HEK293 (cell line): ENCODE measurements at regions not wholly inside any gene's neighbourhood (a gene's known extent, or its start where the extent isn't known, plus 50 kb on each side); places are given as distances from the start of the nearest gene placed in this dataset.

Experiments
- CTCF ChIA-PET: fragments of 350-600 bp; formaldehyde crosslinking; extraction: SDS; loops from one replicate; lab custom pipeline; 2021; ENCODE audit warnings: antibody characterized with exemption; lab: Yijun Ruan, JAX
- POLR2A ChIA-PET: fragments of 300-600 bp; formaldehyde crosslinking; extraction: SDS; loops from one replicate; lab custom pipeline; 2020; ENCODE audit warnings: antibody characterized with exemption, inconsistent platforms; lab: Yijun Ruan, JAX
- H3K27ac ChIP-seq: fragments of 200-500 bp; sonication (Bioruptor generic); 2 replicates; pipeline ENCODE4 v1.5.1; 2014; ENCODE audit warnings: low read depth, low read length, control low read depth, inconsistent platforms; ENCODE audit errors: extremely low read depth
- H3K36me3 ChIP-seq, 2 experiments: fragments of 200-500 bp in 1 of 2; sonication (Bioruptor generic) in 1 of 2; 1 replicate in 1 of 2; 2 replicates in 1 of 2; pipeline ENCODE4 v1.5.1; 2014 to 2017; ENCODE audit warnings: inconsistent platforms in 2 of 2, low read length in 2 of 2; ENCODE audit not compliant: control insufficient read depth in 2 of 2, insufficient read depth in 1 of 2
- H3K4me1 ChIP-seq: fragments of 200-500 bp; sonication (Bioruptor generic); 2 replicates; pipeline ENCODE4 v1.5.1; 2014; ENCODE audit warnings: mild to moderate bottlenecking, low read length, inconsistent platforms; ENCODE audit not compliant: control insufficient read depth, insufficient read depth
- H3K4me3 ChIP-seq: 2 replicates; pipeline ENCODE4 v1.5.1; 2011; ENCODE audit warnings: low read depth, mild to moderate bottlenecking, control low read depth, low read length, moderate library complexity
- H3K9me3 ChIP-seq: fragments of 200-500 bp; sonication (Bioruptor generic); 2 replicates; pipeline ENCODE4 v1.5.1; 2014; ENCODE audit warnings: low read depth, low read length, inconsistent platforms; ENCODE audit not compliant: control insufficient read depth, insufficient read depth
- FEZF1 ChIP-seq: fragments of 450-650 bp; formaldehyde crosslinking; IDR thresholded peaks from 2 replicates; pipeline ENCODE4 v1.5.1; 2016; ENCODE audit warnings: missing biosample characterization, missing genetic modification characterization
- IKZF3 ChIP-seq: fragments of 450-650 bp; IDR thresholded peaks from 2 replicates; pipeline ENCODE4 v1.5.0; 2018; ENCODE audit warnings: missing biosample characterization, mild to moderate bottlenecking, missing genetic modification characterization, moderate library complexity
- KLF1 ChIP-seq: fragments of 450-650 bp; formaldehyde crosslinking; IDR thresholded peaks from 2 replicates; pipeline ENCODE4 v1.5.1; 2016; ENCODE audit warnings: missing biosample characterization, missing genetic modification characterization
- PBX3 ChIP-seq: sonication (generic); formaldehyde crosslinking; IDR thresholded peaks from 2 replicates; pipeline ENCODE4 v1.8.1; 2022; ENCODE audit warnings: mild to moderate bottlenecking, moderate library complexity, missing genetic modification reagents
- SALL2 ChIP-seq: fragments of 450-650 bp; formaldehyde crosslinking; IDR thresholded peaks from 2 replicates; pipeline ENCODE4 v1.5.0; 2017; ENCODE audit warnings: missing biosample characterization, mild to moderate bottlenecking, missing genetic modification characterization, borderline replicate concordance
- SCRT1 ChIP-seq: fragments of 450-650 bp; formaldehyde crosslinking; IDR thresholded peaks from 2 replicates; pipeline ENCODE4 v1.5.1; 2016; ENCODE audit warnings: missing biosample characterization, missing genetic modification characterization, borderline replicate concordance
- YY1 ChIP-seq: fragments of 450-650 bp; formaldehyde crosslinking; IDR thresholded peaks from 2 replicates; pipeline ENCODE4 v1.5.1; 2018; ENCODE audit warnings: missing biosample characterization, missing genetic modification characterization
- ZBTB21 ChIP-seq: fragments of 450-650 bp; formaldehyde crosslinking; IDR thresholded peaks from 2 replicates; pipeline ENCODE4 v1.5.1; 2017; ENCODE audit warnings: missing biosample characterization, missing genetic modification characterization
- ZBTB44 ChIP-seq: fragments of 450-650 bp; IDR thresholded peaks from 2 replicates; pipeline ENCODE4 v1.5.1; 2018; ENCODE audit warnings: missing biosample characterization, mild to moderate bottlenecking, missing genetic modification characterization
- ZFP37 ChIP-seq: fragments of 450-650 bp; formaldehyde crosslinking; IDR thresholded peaks from 2 replicates; pipeline ENCODE4 v1.5.1; 2016; ENCODE audit warnings: missing biosample characterization, missing genetic modification characterization
- ZIC2 ChIP-seq: fragments of 450-650 bp; formaldehyde crosslinking; IDR thresholded peaks from 2 replicates; pipeline ENCODE4 v1.5.1; 2016; ENCODE audit warnings: missing biosample characterization, missing genetic modification characterization
- ZNF114 ChIP-seq: fragments of 450-650 bp; formaldehyde crosslinking; IDR thresholded peaks from 2 replicates; pipeline ENCODE4 v1.5.0; 2017; ENCODE audit warnings: missing biosample characterization, missing genetic modification characterization
- ZNF132 ChIP-seq: fragments of 450-650 bp; formaldehyde crosslinking; IDR thresholded peaks from 2 replicates; pipeline ENCODE4 v1.5.1; 2017; ENCODE audit warnings: missing biosample characterization, missing genetic modification characterization, borderline replicate concordance
- ZNF174 ChIP-seq: fragments of 450-650 bp; formaldehyde crosslinking; IDR thresholded peaks from 2 replicates; pipeline ENCODE4 v1.5.0; 2017; ENCODE audit warnings: missing biosample characterization, mild to moderate bottlenecking, missing genetic modification characterization
- ZNF341 ChIP-seq: fragments of 450-650 bp; formaldehyde crosslinking; IDR thresholded peaks from 2 replicates; pipeline ENCODE4; 2016; ENCODE audit warnings: low read depth, missing biosample characterization, missing genetic modification characterization
- ZNF391 ChIP-seq: fragments of 450-650 bp; formaldehyde crosslinking; IDR thresholded peaks from 2 replicates; pipeline ENCODE4 v1.5.1; 2016; ENCODE audit warnings: low read depth, missing biosample characterization, missing genetic modification characterization, borderline replicate concordance
- ZNF423 ChIP-seq: fragments of 450-650 bp; formaldehyde crosslinking; IDR thresholded peaks from 2 replicates; pipeline ENCODE4 v1.5.1; 2016; ENCODE audit warnings: missing biosample characterization, missing genetic modification characterization
- ZNF560 ChIP-seq: fragments of 450-650 bp; formaldehyde crosslinking; IDR thresholded peaks from 2 replicates; pipeline ENCODE4 v1.5.1; 2017; ENCODE audit warnings: missing biosample characterization, missing genetic modification characterization, borderline replicate concordance
- ZNF571 ChIP-seq: fragments of 450-650 bp; formaldehyde crosslinking; IDR thresholded peaks from 2 replicates; pipeline ENCODE4 v1.5.0; 2017; ENCODE audit warnings: missing biosample characterization, missing genetic modification characterization
- ZNF624 ChIP-seq: fragments of 450-650 bp; formaldehyde crosslinking; IDR thresholded peaks from 2 replicates; pipeline ENCODE4 v1.5.1; 2017; ENCODE audit warnings: missing biosample characterization, missing genetic modification characterization
- ZNF654 ChIP-seq: fragments of 450-650 bp; formaldehyde crosslinking; IDR thresholded peaks from 2 replicates; pipeline ENCODE4 v1.5.1; 2016; ENCODE audit warnings: low read depth, missing biosample characterization, missing genetic modification characterization
- ZNF658 ChIP-seq: fragments of 450-650 bp; formaldehyde crosslinking; IDR thresholded peaks from 2 replicates; pipeline ENCODE4; 2016; ENCODE audit warnings: missing biosample characterization, missing genetic modification characterization
- ZNF664 ChIP-seq: fragments of 450-650 bp; formaldehyde crosslinking; IDR thresholded peaks from 2 replicates; pipeline ENCODE4 v1.5.1; 2016; ENCODE audit warnings: missing biosample characterization, missing genetic modification characterization
- ZNF677 ChIP-seq: fragments of 450-650 bp; IDR thresholded peaks from 2 replicates; pipeline ENCODE4 v1.5.0; 2018; ENCODE audit warnings: missing biosample characterization, mild to moderate bottlenecking, missing genetic modification characterization, moderate library complexity
- ZNF76 ChIP-seq: fragments of 450-650 bp; formaldehyde crosslinking; IDR thresholded peaks from 2 replicates; pipeline ENCODE4; 2016; ENCODE audit warnings: low read depth, missing biosample characterization, missing genetic modification characterization, borderline replicate concordance
- ZNF792 ChIP-seq: fragments of 450-650 bp; formaldehyde crosslinking; IDR thresholded peaks from 2 replicates; pipeline ENCODE4 v1.5.1; 2016; ENCODE audit warnings: missing biosample characterization, missing genetic modification characterization
- TF ChIP-seq, protein P1 (sequence below): IDR thresholded peaks from 2 replicates; pipeline ENCODE4 v1.6.1; 2011; ENCODE audit warnings: mild to moderate bottlenecking, low read depth, low read length, borderline replicate concordance
- TF ChIP-seq, protein P2 (sequence below): fragments of 450-650 bp; formaldehyde crosslinking; IDR thresholded peaks from 2 replicates; pipeline ENCODE4 v1.5.1; 2016; ENCODE audit warnings: missing biosample characterization, missing genetic modification characterization
- TF ChIP-seq, protein P3 (sequence below): fragments of 450-650 bp; formaldehyde crosslinking; IDR thresholded peaks from 2 replicates; pipeline ENCODE4 v1.5.1; 2016; ENCODE audit warnings: missing biosample characterization, missing genetic modification characterization, low read depth

DNA sequence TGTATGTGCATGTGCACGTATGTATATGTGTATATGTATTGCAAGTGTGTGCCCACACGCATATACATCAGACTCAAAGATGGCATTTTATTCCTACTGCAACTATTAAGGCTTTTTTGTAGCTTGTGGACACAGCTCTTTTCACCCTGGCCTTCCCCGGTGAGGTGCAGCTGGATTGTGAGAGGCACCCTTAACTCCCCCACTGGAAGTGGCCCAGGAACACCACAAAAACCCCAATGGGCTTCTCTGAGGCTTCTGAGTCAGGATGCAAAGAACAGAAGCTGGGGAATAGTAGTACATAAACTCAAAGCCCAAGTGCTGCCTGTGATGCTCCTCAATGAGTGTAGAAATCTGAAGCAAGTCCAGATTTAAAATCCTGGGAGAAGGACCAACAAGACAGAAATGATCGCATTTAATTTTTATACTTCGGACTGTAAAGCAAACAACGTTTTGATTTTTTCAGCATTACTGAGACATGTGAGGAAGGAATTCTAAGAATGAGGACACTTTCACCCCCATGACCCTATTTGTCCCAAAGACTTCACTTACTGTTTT is 369.2 kb upstream of the MGMT start:
- H3K36me3 ChIP-seq: no peaks in the 10 kb centered on the region
- ChIA-PET CTCF (interaction anchor here (0.6 kb wide), 1 partner anchor 79 kb away, joined by 7 read pairs; no protein-coding TSS in a partner anchor), POLR2A (no interaction called here)
- no peak overlapping the region for H3K4me3 ChIP-seq
- TF ChIP-seq ZNF571 (tag by site-specific recombination) (no peak), YY1 (tag by site-specific recombination) (no peak), KLF1 (tag by site-specific recombination) (no peak), ZNF658 (tag by site-specific recombination) (no peak), SALL2 (no peak), ZNF391 (tag by site-specific recombination) (no peak), ZNF341 (tag by site-specific recombination) (no peak), ZNF76 (tag by site-specific recombination) (no peak), ZIC2 (tag by site-specific recombination) (no peak), ZNF792 (tag by site-specific recombination) (no peak), ZNF677 (tag by site-specific recombination) (no peak), IKZF3 (tag by site-specific recombination) (no peak), ZBTB44 (tag by site-specific recombination) (no peak)
- no peak overlapping the region for H3K27ac ChIP-seq
- H3K4me1 ChIP-seq: peaks cover 12% of the 10 kb centered on the region
- H3K9me3 ChIP-seq: no peaks in the 10 kb centered on the region

- CTCF ChIA-PET: no interaction called here
- no peak for TF ChIP-seq SCRT1 (tag by site-specific recombination)
- TF ChIP-seq ZNF132: no peak
- TF ChIP-seq ZNF654 (tag by site-specific recombination): no peak
- no peak for TF ChIP-seq ZNF560
- TF ChIP-seq ZFP37 (tag by site-specific recombination): no peak
- TF ChIP-seq KLF1 (tag by site-specific recombination): no peak
- no peak for TF ChIP-seq ZNF114
- TF ChIP-seq PBX3: no peak
- TF ChIP-seq, protein P1, sequence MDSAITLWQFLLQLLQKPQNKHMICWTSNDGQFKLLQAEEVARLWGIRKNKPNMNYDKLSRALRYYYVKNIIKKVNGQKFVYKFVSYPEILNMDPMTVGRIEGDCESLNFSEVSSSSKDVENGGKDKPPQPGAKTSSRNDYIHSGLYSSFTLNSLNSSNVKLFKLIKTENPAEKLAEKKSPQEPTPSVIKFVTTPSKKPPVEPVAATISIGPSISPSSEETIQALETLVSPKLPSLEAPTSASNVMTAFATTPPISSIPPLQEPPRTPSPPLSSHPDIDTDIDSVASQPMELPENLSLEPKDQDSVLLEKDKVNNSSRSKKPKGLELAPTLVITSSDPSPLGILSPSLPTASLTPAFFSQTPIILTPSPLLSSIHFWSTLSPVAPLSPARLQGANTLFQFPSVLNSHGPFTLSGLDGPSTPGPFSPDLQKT: no peak
- TF ChIP-seq ZNF423 (tag by site-specific recombination): no peak
- no peak for TF ChIP-seq ZBTB21 (tag by site-specific recombination)
- TF ChIP-seq, protein P2, sequence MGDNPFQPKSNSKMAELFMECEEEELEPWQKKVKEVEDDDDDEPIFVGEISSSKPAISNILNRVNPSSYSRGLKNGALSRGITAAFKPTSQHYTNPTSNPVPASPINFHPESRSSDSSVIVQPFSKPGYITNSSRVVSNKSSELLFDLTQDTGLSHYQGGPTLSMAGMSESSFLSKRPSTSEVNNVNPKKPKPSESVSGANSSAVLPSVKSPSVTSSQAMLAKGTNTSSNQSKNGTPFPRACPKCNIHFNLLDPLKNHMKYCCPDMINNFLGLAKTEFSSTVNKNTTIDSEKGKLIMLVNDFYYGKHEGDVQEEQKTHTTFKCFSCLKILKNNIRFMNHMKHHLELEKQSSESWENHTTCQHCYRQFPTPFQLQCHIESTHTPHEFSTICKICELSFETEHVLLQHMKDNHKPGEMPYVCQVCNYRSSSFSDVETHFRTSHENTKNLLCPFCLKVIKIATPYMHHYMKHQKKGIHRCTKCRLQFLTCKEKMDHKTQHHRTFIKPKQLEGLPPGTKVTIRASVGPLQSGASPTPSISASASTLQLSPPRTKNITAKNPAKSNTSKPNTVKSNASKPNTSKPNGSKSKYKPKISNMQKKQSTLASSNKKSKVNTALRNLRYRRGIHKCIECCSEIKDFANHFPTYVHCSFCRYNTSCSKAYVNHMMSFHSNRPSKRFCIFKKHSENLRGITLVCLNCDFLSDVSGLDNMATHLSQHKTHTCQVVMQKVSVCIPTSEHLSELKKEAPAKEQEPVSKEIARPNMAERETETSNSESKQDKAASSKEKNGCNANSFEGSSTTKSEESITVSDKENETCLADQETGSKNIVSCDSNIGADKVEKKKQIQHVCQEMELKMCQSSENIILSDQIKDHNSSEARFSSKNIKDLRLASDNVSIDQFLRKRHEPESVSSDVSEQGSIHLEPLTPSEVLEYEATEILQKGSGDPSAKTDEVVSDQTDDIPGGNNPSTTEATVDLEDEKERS (tag by site-specific recombination): no peak
- no peak for TF ChIP-seq ZNF664 (tag by site-specific recombination)
- no peak for TF ChIP-seq FEZF1
- TF ChIP-seq, protein P3, sequence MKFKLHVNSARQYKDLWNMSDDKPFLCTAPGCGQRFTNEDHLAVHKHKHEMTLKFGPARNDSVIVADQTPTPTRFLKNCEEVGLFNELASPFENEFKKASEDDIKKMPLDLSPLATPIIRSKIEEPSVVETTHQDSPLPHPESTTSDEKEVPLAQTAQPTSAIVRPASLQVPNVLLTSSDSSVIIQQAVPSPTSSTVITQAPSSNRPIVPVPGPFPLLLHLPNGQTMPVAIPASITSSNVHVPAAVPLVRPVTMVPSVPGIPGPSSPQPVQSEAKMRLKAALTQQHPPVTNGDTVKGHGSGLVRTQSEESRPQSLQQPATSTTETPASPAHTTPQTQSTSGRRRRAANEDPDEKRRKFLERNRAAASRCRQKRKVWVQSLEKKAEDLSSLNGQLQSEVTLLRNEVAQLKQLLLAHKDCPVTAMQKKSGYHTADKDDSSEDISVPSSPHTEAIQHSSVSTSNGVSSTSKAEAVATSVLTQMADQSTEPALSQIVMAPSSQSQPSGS (tag by site-specific recombination): no peak
- no peak for TF ChIP-seq ZNF174 (tag by site-specific recombination)
- TF ChIP-seq ZNF624 (tag by site-specific recombination): no peak
- TF ChIP-seq, all 188 proteins: peak for 0
- POLR2A ChIA-PET: no interaction called here
- Histone ChIP-seq H3K9me3 (no peaks in the 10 kb centered on the region), H3K4me3 (no peak overlapping the region), H3K27ac (no peak overlapping the region), H3K4me1 (peaks cover 12% of the 10 kb centered on the region), H3K36me3 (no peaks in the 10 kb centered on the region)
Measured at GRCh38 chr10:129098517-129098916, 368.5 kb upstream of the MGMT start.
